Activated CD4-positive, CD25-positive, alpha-beta regulatory T cell treated with anti-CD3 and anti-CD28 coated beads, Interleukin-2, amount 50 U/mL, for 24 hours (primary cell): ENCODE measurements at regions not wholly inside any gene's neighbourhood (a gene's known extent, or its start where the extent isn't known, plus 50 kb on each side); places are given as distances from the start of the nearest gene placed in this dataset.

Source experiments
- ATAC-seq, 2 donors: fragments of 150-1000 bp; cut with Tn5 transposase; one replicate each; pipeline ENCODE4 v1.10.0; 2021; ENCODE audit warnings: mild to moderate bottlenecking in 1 of 2, moderate library complexity in 1 of 2

- ATAC-seq = no peak
Observed at GRCh38 chr11:80462211-80462610, 1021.4 kb upstream of the TENM4 start.

- ATAC-seq = no peak
Observed at GRCh38 chr11:80458376-80458775, 1017.5 kb upstream of the TENM4 start.

- no peak for ATAC-seq
Observed at GRCh38 chr11:80457823-80458222, 1017.0 kb upstream of the TENM4 start.

GRCh38 chr11:80455818-80456217, 1015.0 kb upstream of the TENM4 start:
- ATAC-seq = no peak

GRCh38 chr11:80451105-80451504, 1010.3 kb upstream of the TENM4 start:
- ATAC-seq = no peak

GRCh38 chr11:80448709-80449108, 1007.9 kb upstream of the TENM4 start:
- no peak for ATAC-seq

GRCh38 chr11:80443177-80443576, 1002.3 kb upstream of the TENM4 start:
- no peak for ATAC-seq

- no peak for ATAC-seq
Observed at GRCh38 chr11:80441821-80442220, 1001.0 kb upstream of the TENM4 start.

- no peak for ATAC-seq
Observed at GRCh38 chr11:80440835-80441234, 1000.0 kb upstream of the TENM4 start.

GRCh38 chr11:80436547-80436946, 995.7 kb upstream of the TENM4 start:
- no peak for ATAC-seq

- ATAC-seq = no peak
Observed at GRCh38 chr11:80435345-80435744, 994.5 kb upstream of the TENM4 start.

GRCh38 chr11:80432057-80432456, 991.2 kb upstream of the TENM4 start:
- ATAC-seq = no peak

GRCh38 chr11:80424012-80424695, 983.3 kb upstream of the TENM4 start:
- no peak for ATAC-seq

GRCh38 chr11:80420374-80420773, 979.5 kb upstream of the TENM4 start:
- ATAC-seq = no peak

- ATAC-seq = no peak
Observed at GRCh38 chr11:80417681-80418080, 976.9 kb upstream of the TENM4 start.

- ATAC-seq = no peak
Observed at GRCh38 chr11:80415580-80415979, 974.8 kb upstream of the TENM4 start.

GRCh38 chr11:80414181-80415165, 973.6 kb upstream of the TENM4 start:
- no peak for ATAC-seq

- ATAC-seq = no peak
Observed at GRCh38 chr11:80412604-80413003, 971.8 kb upstream of the TENM4 start.

GRCh38 chr11:80393210-80393609, 952.4 kb upstream of the TENM4 start:
- no peak for ATAC-seq

GRCh38 chr11:80390505-80390904, 949.7 kb upstream of the TENM4 start:
- ATAC-seq = no peak

GRCh38 chr11:80388536-80388935, 947.7 kb upstream of the TENM4 start:
- ATAC-seq = no peak

GRCh38 chr11:80388130-80388529, 947.3 kb upstream of the TENM4 start:
- ATAC-seq = no peak

GRCh38 chr11:80383655-80384054, 942.8 kb upstream of the TENM4 start:
- ATAC-seq = no peak
